KBM-7 (cell line): ENCODE measurements at regions not wholly inside any gene's neighbourhood (a gene's known extent, or its start where the extent isn't known, plus 50 kb on each side); places are given as distances from the start of the nearest gene placed in this dataset.
A peak's percentile ranks its signal among the peaks of the same experiment; 100 is the strongest.
"Not testable (repeated sequence)": the region's sequence is repeated elsewhere in the genome, so short reads cannot be mapped to it uniquely, and the experiment has no call there.

Experiments used
- DNase-seq: peaks from one replicate; pipeline ENCODE4 v3.0.0-alpha.2; 2015
- in situ Hi-C: fragments of 300-500 bp; cut with MboI; formaldehyde crosslinking; loops from 2 replicates; pipeline ENCODE4 v1.14.3; 2020; ENCODE audit warnings: low sequenced_read_pairs, low pct_unique_long_range_greater_than_20kb, mixed read lengths

DNA sequence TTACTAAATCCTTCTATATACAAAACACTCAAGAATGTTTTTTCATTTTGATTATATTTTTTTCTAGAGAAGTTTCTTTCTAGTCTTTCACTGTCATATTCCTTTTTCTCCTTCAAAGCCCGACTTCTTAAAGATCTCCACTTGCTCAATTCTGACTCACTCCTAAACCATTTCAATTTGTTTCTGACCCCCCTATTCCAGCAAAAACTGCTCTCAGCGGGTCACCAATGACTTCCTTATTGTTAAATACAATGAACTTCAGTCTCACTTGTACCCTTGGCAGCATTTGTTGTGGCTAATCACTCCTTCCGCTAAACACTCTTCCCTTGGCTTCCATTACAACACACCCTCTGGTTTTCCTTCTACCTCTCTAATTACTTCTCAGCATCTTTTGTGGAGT lies 111.1 kb upstream of the RBBP8 start:
- in situ Hi-C loops, result loop anchor here (25.0 kb wide), 1 partner anchor 590 kb away; no protein-coding TSS in a partner anchor
- DNase-seq, result no peak

DNA sequence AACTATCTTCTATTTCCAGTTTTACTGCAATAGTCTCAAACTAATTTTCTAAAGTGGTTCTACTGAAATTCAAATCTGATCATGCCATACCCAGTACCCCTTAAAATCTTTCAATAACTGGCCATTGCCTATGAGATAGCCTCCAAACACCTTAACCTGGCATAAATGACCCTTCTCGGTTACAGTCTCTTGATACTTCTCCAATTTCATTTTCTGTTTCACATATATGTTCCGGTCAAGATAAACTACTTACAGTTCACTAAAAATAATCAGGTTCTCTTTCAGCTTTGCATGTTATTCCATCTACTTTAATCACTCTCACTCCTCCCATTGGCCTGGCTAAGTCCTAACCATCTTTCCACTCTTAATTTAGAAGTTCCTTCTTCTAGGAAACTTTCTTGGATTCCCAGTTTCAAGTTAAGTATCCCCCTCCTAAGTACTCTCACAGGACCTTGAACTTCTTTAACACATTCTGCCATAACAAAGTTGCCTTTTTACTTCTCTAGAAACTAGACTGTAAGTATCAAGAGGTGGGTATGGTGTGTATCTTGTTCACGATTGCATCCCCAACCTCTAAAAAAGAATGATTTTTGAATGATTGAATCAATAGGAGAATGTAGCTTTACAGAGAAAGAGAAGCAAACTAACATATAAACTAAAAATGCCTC lies 110.2 kb upstream of the RBBP8 start:
- in situ Hi-C loops, result loop anchor here (25.0 kb wide), 1 partner anchor 589 kb away; no protein-coding TSS in a partner anchor
- no peak for DNase-seq

DNA sequence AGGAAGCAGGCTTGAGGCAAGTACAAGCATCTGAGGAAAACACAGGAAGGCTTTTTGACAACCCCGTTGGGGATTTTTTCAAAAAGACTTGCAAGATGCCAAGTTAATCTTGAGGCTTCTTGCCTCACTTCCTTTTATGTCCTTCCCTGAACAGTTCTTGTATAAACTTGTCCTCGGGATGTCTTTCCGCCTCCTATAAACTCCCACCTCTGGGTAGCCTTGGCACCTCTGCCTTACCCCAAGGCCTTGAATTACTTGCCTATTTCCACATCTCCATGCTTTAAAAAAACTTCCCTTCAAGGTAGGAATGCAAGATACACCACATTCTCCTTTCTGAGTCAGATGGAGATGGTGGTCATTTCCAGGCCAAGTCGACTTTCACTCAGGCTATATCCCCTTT lies 106.4 kb upstream of the RBBP8 start:
- in situ Hi-C loops, result no loop called here
- DNase-seq, result no peak

GRCh38 chr18:22827216-22827615 lies 105.9 kb upstream of the RBBP8 start:
- DNase-seq, result no peak
- in situ Hi-C loops, result no loop called here

GRCh38 chr18:22827741-22828140 lies 105.4 kb upstream of the RBBP8 start:
- no peak for DNase-seq
- in situ Hi-C loops, result no loop called here

- in situ Hi-C loops, result no loop called here
- DNase-seq, result no peak
Observed at GRCh38 chr18:22828171-22828570, 105.0 kb upstream of the RBBP8 start.

- DNase-seq, in situ Hi-C loops: not testable (repeated sequence)
Observed at GRCh38 chr18:22828583-22828982, 104.5 kb upstream of the RBBP8 start.

- in situ Hi-C loops, result no loop called here
- no peak for DNase-seq
Observed at GRCh38 chr18:22829781-22830180, 103.3 kb upstream of the RBBP8 start.

DNA sequence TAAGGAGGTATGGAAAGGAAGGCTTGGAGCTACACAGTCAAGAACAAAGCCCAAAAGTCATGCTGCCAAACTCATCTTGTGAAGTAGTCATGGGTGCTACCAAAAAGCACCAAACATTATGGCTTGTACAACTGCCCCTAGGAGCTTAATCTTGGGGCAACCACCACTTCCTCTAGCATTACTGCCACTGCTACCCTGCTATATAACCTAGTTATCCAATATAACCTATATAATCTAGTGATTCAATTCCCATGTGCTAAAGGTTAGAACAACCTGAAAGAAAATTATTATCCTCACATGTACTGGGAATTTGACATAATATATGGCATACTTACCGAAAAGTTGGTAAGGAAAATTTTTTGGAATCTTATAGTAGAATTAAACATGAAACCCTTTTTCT lies 102.6 kb upstream of the RBBP8 start:
- in situ Hi-C loops, result no loop called here
- DNase-seq, result no peak

GRCh38 chr18:22831441-22831904 lies 101.7 kb upstream of the RBBP8 start:
- in situ Hi-C loops, result no loop called here
- no peak for DNase-seq

- no peak for DNase-seq
- in situ Hi-C loops, result no loop called here
Observed at GRCh38 chr18:22836932-22837331, 96.2 kb upstream of the RBBP8 start.

DNA sequence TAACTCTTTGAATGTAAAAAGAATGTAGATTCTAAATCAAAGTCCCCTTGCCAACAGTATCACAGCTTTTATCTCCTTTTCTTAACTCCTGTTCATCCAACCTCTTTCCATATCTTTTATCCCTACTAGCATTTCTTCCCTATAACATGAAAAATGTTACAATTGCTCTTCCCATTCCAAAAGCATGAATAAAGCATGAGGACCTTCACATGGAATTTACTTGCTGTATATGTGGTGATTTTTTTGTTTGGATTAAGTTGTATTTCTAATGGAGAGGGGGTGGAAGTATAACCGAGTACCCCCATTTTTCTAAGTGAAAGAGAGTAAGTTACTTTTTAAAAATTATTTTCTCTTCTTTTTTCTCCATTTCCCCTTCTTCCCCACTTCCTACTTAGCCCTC lies 94.9 kb upstream of the RBBP8 start:
- DNase-seq, result no peak
- in situ Hi-C loops, result no loop called here

DNA sequence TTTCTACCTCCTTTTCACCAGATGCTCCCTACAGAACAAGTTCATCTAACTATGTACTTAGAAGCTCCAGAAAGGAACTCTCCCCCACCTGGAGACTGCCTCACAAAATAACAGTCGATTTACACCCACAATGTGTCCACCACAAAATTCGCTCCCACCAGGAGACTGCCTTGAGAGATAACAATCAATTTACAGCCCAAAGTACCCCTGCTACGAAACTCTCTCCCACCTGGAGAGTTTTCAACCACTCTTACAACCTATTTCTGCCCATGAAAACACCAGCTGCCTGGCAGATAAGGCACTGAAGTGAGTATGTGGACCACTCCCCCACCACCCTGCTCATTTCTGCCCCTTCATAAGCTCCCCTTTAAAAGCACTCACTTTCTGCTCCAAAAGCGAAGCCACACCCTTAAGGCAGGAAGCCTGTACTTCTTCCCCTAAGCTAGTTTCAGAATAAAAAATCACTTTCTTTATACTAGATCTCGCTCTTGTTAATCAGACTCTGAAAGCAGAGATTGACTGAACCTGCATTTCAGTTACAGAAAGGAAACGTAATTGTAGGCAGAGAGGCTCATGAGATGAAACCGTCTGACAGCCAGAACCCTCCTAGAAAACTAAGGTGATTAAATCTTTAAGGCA lies 94.4 kb upstream of the RBBP8 start:
- no peak for DNase-seq
- in situ Hi-C loops, result no loop called here

DNA sequence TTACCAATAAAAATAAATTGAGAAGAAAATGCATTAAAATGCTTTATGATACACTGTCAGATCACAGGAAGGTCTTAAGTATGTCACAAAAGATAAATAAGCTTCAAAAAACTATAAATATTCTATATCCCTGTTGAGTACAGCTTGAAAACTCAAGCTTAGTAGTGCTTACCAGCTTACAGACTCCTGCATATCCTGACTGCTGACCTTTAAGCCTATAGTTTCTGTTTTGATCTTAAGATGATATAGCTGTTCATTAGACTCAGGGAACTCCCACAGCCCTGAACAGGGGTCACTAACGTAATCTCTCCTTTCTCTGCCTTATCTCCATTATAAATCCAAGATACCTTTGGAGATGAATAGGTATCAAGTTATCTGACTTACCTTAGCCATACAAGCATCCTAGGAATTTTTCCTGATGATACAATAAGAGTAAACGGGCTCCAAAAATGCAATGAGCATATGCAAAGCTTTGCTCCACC lies 93.7 kb upstream of the RBBP8 start:
- in situ Hi-C loops, result no loop called here

GRCh38 chr18:22840606-22841144 lies 92.5 kb upstream of the RBBP8 start:
- in situ Hi-C loops, result no loop called here
- DNase-seq, result no peak

More for the DNA sequence above, 93.7 kb upstream of the RBBP8 start:
- DNase-seq, result no peak

DNA sequence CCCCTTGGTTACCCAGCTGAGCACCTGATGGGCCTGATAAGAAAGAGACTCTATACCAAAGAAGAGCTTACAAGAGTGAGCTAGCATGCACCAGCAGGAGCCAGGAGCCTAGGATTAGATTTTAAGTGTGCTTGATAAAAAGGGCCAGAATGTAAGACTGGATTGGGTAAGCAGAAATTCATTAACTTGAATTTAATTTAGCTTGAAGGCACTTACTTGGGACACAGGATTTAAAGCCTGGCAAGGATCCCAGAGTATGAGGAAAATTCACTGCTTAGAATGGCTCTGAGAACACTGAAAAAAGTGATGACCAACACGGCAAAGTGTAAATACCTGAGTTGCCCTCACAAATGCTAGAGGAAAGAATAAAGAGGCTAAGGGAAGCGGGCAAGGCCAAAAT lies 91.3 kb upstream of the RBBP8 start:
- in situ Hi-C loops, result no loop called here

DNA sequence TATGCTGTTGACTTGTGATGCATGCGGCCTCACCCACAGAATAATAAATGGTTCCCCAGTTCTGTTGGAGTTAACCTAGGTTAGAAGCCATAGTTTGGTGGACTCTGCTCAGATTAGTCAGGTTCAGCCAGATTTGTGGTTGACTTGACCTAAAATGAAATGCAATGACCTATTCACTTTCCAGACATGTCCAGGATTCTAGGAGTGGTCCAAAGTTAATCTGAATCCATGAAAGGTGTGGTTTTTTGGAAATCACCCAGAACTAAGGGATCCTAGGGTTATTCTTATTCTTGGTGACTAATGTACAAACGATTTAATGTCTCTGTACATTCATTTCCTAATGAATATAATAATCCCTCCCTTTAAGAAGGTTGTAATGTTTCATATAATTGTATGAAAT lies 88.9 kb upstream of the RBBP8 start:
- in situ Hi-C loops, result no loop called here
- no peak for DNase-seq

More for the DNA sequence above, 91.3 kb upstream of the RBBP8 start:
- no peak for DNase-seq

DNA sequence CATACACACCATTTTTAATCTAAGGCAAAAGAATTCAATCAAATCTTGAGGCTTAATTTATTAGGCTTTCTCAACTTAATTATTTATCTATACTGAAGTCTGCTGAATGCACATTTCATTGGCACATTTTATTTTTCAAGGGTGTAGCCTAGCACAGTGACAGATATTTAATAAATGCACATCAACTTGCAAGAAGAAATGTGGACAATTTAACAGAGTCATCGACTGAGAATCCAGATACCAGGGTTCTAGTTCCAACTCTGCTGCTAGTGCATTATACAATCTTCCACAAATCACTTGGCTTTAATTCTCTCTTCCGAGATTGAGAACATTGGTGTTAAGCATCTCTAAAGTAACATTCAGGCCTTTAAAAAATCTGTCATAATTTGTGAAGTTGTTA lies 88.5 kb upstream of the RBBP8 start:
- DNase-seq, result no peak
- in situ Hi-C loops, result no loop called here

GRCh38 chr18:22846088-22846683 lies 86.9 kb upstream of the RBBP8 start:
- in situ Hi-C loops, result no loop called here
- DNase-seq, result peak; percentile 18

DNA sequence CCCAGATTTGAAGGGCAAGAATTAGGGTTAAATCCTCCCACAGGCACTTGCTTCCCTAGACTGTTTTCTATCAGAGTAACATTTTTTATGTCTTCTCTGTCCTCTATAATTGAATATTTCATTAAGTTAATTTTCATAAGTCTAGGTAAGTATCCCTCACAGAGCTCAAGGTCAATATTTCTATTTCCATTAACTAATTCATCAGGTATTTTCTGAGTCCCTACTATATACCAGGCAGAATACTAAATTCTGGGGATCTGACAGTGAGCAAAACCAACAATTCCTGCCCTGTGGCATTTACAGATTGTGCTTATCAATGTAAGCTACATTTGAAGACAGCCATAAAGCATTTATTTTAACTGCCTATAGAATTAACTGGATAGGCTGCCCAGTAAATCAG lies 86.4 kb upstream of the RBBP8 start:
- in situ Hi-C loops, result no loop called here

More for the DNA sequence above, 86.4 kb upstream of the RBBP8 start:
- no peak for DNase-seq
